ENCODE measurements at regions not wholly inside any gene's neighbourhood (a gene's known extent, or its start where the extent isn't known, plus 50 kb on each side); places are given as distances from the start of the nearest gene placed in this dataset.

- TF ChIP-seq EZH2 (IDR thresholded peaks at IDR 0.05; ENCODE audit: low read depth) (no peak), CTCF (conservative IDR thresholded peaks at IDR 0.05) (no peak)
Observed at GRCh38 chr3:126287171-126287535, 70.1 kb downstream of the KLF15 start.

Data from PC-9 (cell line).